ENCODE measurements at regions not wholly inside any gene's neighbourhood (a gene's known extent, or its start where the extent isn't known, plus 50 kb on each side); places are given as distances from the start of the nearest gene placed in this dataset.

- Histone ChIP-seq H3K79me2 (ENCODE audit: low read length) (no peaks in the 10 kb centered on the region), H3K27ac (ENCODE audit: low read length) (no peak overlapping the region), H2AFZ (ENCODE audit: low read length) (no peak overlapping the region), H3K9me3 (ENCODE audit: low read length) (no peaks in the 10 kb centered on the region), H3K4me1 (ENCODE audit: insufficient read depth, low read length) (peaks cover 36% of the 10 kb centered on the region), H3K36me3 (ENCODE audit: low read depth, low read length) (no peaks in the 10 kb centered on the region), H3K27me3 (ENCODE audit: low read length) (no peaks in the 10 kb centered on the region), H4K20me1 (ENCODE audit: low read length) (no peaks in the 10 kb centered on the region), H3K4me3 (ENCODE audit: low read length) (no peak overlapping the region), H3F3A (ENCODE audit: low read length, unreplicated experiment) (peaks cover 19% of the 10 kb centered on the region), H3K9ac (ENCODE audit: low read length) (no peak overlapping the region), H3K9me2 (replicated peaks; ENCODE audit: low read length) (no peaks in the 10 kb centered on the region), H3K4me2 (ENCODE audit: low read length) (no peak overlapping the region)
- CTCF ChIA-PET, result no interaction called here
- no TSS peak for BruUV-seq (replicated peaks)
- TF ChIP-seq EZH2phosphoT487 (IDR thresholded peaks at IDR 0.05; ENCODE audit: borderline replicate concordance, low read length) (no peak), CTCF (conservative IDR thresholded peaks at IDR 0.05; ENCODE audit: low read depth, low read length) (no peak), EZH2 (IDR thresholded peaks at IDR 0.05; ENCODE audit: low read length, unreplicated experiment) (no peak)
- intact Hi-C loops (cut with micrococcal nuclease), result loop anchor here (10.0 kb wide), 1 partner anchor 250 kb away; no protein-coding TSS in a partner anchor
- DNase-seq (no peak), ATAC-seq (no peak)
- POLR2A ChIA-PET (ENCODE audit: unreplicated experiment), result no interaction called here
Measured at GRCh38 chr12:75974323-75975187, 57.0 kb downstream of the PHLDA1 start.

- no peak overlapping the region for H3K27ac ChIP-seq (ENCODE audit: low read length)
- H3K4me2 ChIP-seq (ENCODE audit: low read length), result no peak overlapping the region
- no peaks in the 10 kb centered on the region for H3K9me3 ChIP-seq (ENCODE audit: low read length)
- no peaks in the 10 kb centered on the region for H3K36me3 ChIP-seq (ENCODE audit: low read depth, low read length)
- ChIA-PET POLR2A (ENCODE audit: unreplicated experiment) (no interaction called here), CTCF (no interaction called here)
- no peaks in the 10 kb centered on the region for H3K27me3 ChIP-seq (ENCODE audit: low read length)
- intact Hi-C loops (cut with micrococcal nuclease), result loop anchor here (10.0 kb wide), 1 partner anchor 246 kb away; no protein-coding TSS in a partner anchor
- H2AFZ ChIP-seq (ENCODE audit: low read length), result no peak overlapping the region
- H3K4me1 ChIP-seq (ENCODE audit: insufficient read depth, low read length), result peaks cover 6% of the 10 kb centered on the region
- no peak for ATAC-seq
- H3K4me3 ChIP-seq (ENCODE audit: low read length), result no peak overlapping the region
- H3F3A ChIP-seq (ENCODE audit: low read length, unreplicated experiment), result no peaks in the 10 kb centered on the region
- TF ChIP-seq CTCF (conservative IDR thresholded peaks at IDR 0.05; ENCODE audit: low read depth, low read length) (no peak), EZH2phosphoT487 (IDR thresholded peaks at IDR 0.05; ENCODE audit: borderline replicate concordance, low read length) (no peak), EZH2 (IDR thresholded peaks at IDR 0.05; ENCODE audit: low read length, unreplicated experiment) (no peak)
- H4K20me1 ChIP-seq (ENCODE audit: low read length), result no peaks in the 10 kb centered on the region
- H3K9me2 ChIP-seq (replicated peaks; ENCODE audit: low read length), result no peaks in the 10 kb centered on the region
- no TSS peak for BruUV-seq (replicated peaks)
- no peak overlapping the region for H3K9ac ChIP-seq (ENCODE audit: low read length)
- no peaks in the 10 kb centered on the region for H3K79me2 ChIP-seq (ENCODE audit: low read length)
- DNase-seq, result no peak
Measured at GRCh38 chr12:75971253-75971652, 60.3 kb downstream of the PHLDA1 start.

- Histone ChIP-seq H3K27me3 (ENCODE audit: low read length) (no peaks in the 10 kb centered on the region), H3K27ac (ENCODE audit: low read length) (no peak overlapping the region), H3K79me2 (ENCODE audit: low read length) (no peaks in the 10 kb centered on the region), H3K36me3 (ENCODE audit: low read depth, low read length) (no peaks in the 10 kb centered on the region), H3K9me3 (ENCODE audit: low read length) (no peaks in the 10 kb centered on the region), H3F3A (ENCODE audit: low read length, unreplicated experiment) (no peaks in the 10 kb centered on the region), H3K9me2 (replicated peaks; ENCODE audit: low read length) (no peaks in the 10 kb centered on the region), H3K9ac (ENCODE audit: low read length) (no peak overlapping the region), H3K4me3 (ENCODE audit: low read length) (no peak overlapping the region), H3K4me1 (ENCODE audit: insufficient read depth, low read length) (no peaks in the 10 kb centered on the region), H4K20me1 (ENCODE audit: low read length) (no peaks in the 10 kb centered on the region), H3K4me2 (ENCODE audit: low read length) (no peak overlapping the region), H2AFZ (ENCODE audit: low read length) (no peak overlapping the region)
- no peak for TF ChIP-seq CTCF (conservative IDR thresholded peaks at IDR 0.05; ENCODE audit: low read depth, low read length)
- TF ChIP-seq EZH2phosphoT487 (IDR thresholded peaks at IDR 0.05; ENCODE audit: borderline replicate concordance, low read length), result no peak
- no peak for TF ChIP-seq EZH2 (IDR thresholded peaks at IDR 0.05; ENCODE audit: low read length, unreplicated experiment)
- ATAC-seq (no peak), DNase-seq (no peak)
- BruUV-seq (replicated peaks), result no TSS peak
- ChIA-PET POLR2A (ENCODE audit: unreplicated experiment) (no interaction called here), CTCF (no interaction called here)
- intact Hi-C loops (cut with micrococcal nuclease), result loop anchor here (10.0 kb wide), 1 partner anchor 246 kb away; no protein-coding TSS in a partner anchor
Measured at GRCh38 chr12:75970310-75970709, 61.3 kb downstream of the PHLDA1 start.

All from PC-3 (cell line).